ENCODE measurements at regions not wholly inside any gene's neighbourhood (a gene's known extent, or its start where the extent isn't known, plus 50 kb on each side); places are given as distances from the start of the nearest gene placed in this dataset.
"Not testable (repeated sequence)": the region's sequence is repeated elsewhere in the genome, so short reads cannot be mapped to it uniquely, and the experiment has no call there.

GRCh38 chr1:30213936-30214335 lies 509.4 kb downstream of the MATN1 start:
- TF ChIP-seq POLR2A (IDR thresholded peaks at IDR 0.05; ENCODE audit: extremely low read depth, insufficient read length): no peak
- no peak for TF ChIP-seq MYC (IDR thresholded peaks at IDR 0.05; ENCODE audit: low read depth, low read length)
- no peak for TF ChIP-seq CTCF (IDR thresholded peaks at IDR 0.05; ENCODE audit: low read depth, low read length)
- no peak for TF ChIP-seq MAX (IDR thresholded peaks at IDR 0.05; ENCODE audit: low read depth, low read length)
- DNase-seq (ENCODE audit: low read depth): no peak
- H3K4me3 ChIP-seq (ENCODE audit: low read depth, low read length): no peak overlapping the region

- not testable (repeated sequence) for DNase-seq (ENCODE audit: low read depth); H3K4me3 ChIP-seq (ENCODE audit: low read depth, low read length)
Measured at GRCh38 chr1:30207962-30208361, 515.4 kb downstream of the MATN1 start.

GRCh38 chr1:30206631-30207030 lies 516.8 kb downstream of the MATN1 start:
- not testable (repeated sequence) for DNase-seq (ENCODE audit: low read depth); H3K4me3 ChIP-seq (ENCODE audit: low read depth, low read length)

GRCh38 chr1:30204916-30205315 lies 518.5 kb downstream of the MATN1 start:
- not testable (repeated sequence) for H3K4me3 ChIP-seq (ENCODE audit: low read depth, low read length); DNase-seq (ENCODE audit: low read depth)

GRCh38 chr1:30201015-30201414 lies 522.4 kb downstream of the MATN1 start:
- no peak for TF ChIP-seq POLR2A (IDR thresholded peaks at IDR 0.05; ENCODE audit: extremely low read depth, insufficient read length)
- TF ChIP-seq CTCF (IDR thresholded peaks at IDR 0.05; ENCODE audit: low read depth, low read length): no peak
- no peak for TF ChIP-seq MYC (IDR thresholded peaks at IDR 0.05; ENCODE audit: low read depth, low read length)
- no peak for TF ChIP-seq MAX (IDR thresholded peaks at IDR 0.05; ENCODE audit: low read depth, low read length)
- H3K4me3 ChIP-seq (ENCODE audit: low read depth, low read length): no peak overlapping the region
- no peak for DNase-seq (ENCODE audit: low read depth)

GRCh38 chr1:30200161-30200560 lies 523.2 kb downstream of the MATN1 start:
- no peak for DNase-seq (ENCODE audit: low read depth)
- no peak overlapping the region for H3K4me3 ChIP-seq (ENCODE audit: low read depth, low read length)
- TF ChIP-seq MYC (IDR thresholded peaks at IDR 0.05; ENCODE audit: low read depth, low read length): no peak
- no peak for TF ChIP-seq MAX (IDR thresholded peaks at IDR 0.05; ENCODE audit: low read depth, low read length)
- no peak for TF ChIP-seq POLR2A (IDR thresholded peaks at IDR 0.05; ENCODE audit: extremely low read depth, insufficient read length)
- TF ChIP-seq CTCF (IDR thresholded peaks at IDR 0.05; ENCODE audit: low read depth, low read length): no peak

GRCh38 chr1:30199563-30199962 lies 523.8 kb downstream of the MATN1 start:
- TF ChIP-seq MAX (IDR thresholded peaks at IDR 0.05; ENCODE audit: low read depth, low read length): no peak
- TF ChIP-seq POLR2A (IDR thresholded peaks at IDR 0.05; ENCODE audit: extremely low read depth, insufficient read length): no peak
- no peak for TF ChIP-seq MYC (IDR thresholded peaks at IDR 0.05; ENCODE audit: low read depth, low read length)
- DNase-seq (ENCODE audit: low read depth): no peak
- H3K4me3 ChIP-seq (ENCODE audit: low read depth, low read length): no peak overlapping the region

GRCh38 chr1:30198795-30199403 lies 524.5 kb downstream of the MATN1 start:
- no peak for TF ChIP-seq POLR2A (IDR thresholded peaks at IDR 0.05; ENCODE audit: extremely low read depth, insufficient read length)
- no peak for DNase-seq (ENCODE audit: low read depth)
- H3K4me3 ChIP-seq (ENCODE audit: low read depth, low read length): no peak overlapping the region

- DNase-seq (ENCODE audit: low read depth): no peak
- H3K4me3 ChIP-seq (ENCODE audit: low read depth, low read length): no peak overlapping the region
- TF ChIP-seq CTCF (IDR thresholded peaks at IDR 0.05; ENCODE audit: low read depth, low read length): no peak
- no peak for TF ChIP-seq POLR2A (IDR thresholded peaks at IDR 0.05; ENCODE audit: extremely low read depth, insufficient read length)
- no peak for TF ChIP-seq MAX (IDR thresholded peaks at IDR 0.05; ENCODE audit: low read depth, low read length)
- no peak for TF ChIP-seq MYC (IDR thresholded peaks at IDR 0.05; ENCODE audit: low read depth, low read length)
Measured at GRCh38 chr1:30198451-30198760, 525.0 kb downstream of the MATN1 start.

Data from NB4 (cell line).